ENCODE measurements at regions not wholly inside any gene's neighbourhood (a gene's known extent, or its start where the extent isn't known, plus 50 kb on each side); places are given as distances from the start of the nearest gene placed in this dataset.
"Not testable (repeated sequence)": the region's sequence is repeated elsewhere in the genome, so short reads cannot be mapped to it uniquely, and the experiment has no call there.

GRCh38 chr20:11509776-11510175 lies 407.9 kb upstream of the BTBD3 start (continued):
- TF ChIP-seq CTCF (IDR thresholded peaks at IDR 0.05 in 2 of 3, conservative IDR thresholded peaks at IDR 0.05 in 1 of 3; ENCODE audit: borderline replicate concordance in 1 of 3, insufficient read depth in 1 of 3, low read depth in 2 of 3, low read length in 2 of 3) (no peak), POLR2A (IDR thresholded peaks at IDR 0.05; ENCODE audit: borderline replicate concordance, extremely low read depth, insufficient read depth, insufficient read length) (no peak)

- Histone ChIP-seq H3K4me3 (replicated peaks in 1 of 2; ENCODE audit: low read depth in 1 of 2, low read length in 2 of 2) (no peak overlapping the region), H3K27me3 (ENCODE audit: insufficient read depth, low read length) (no peaks in the 10 kb centered on the region), H4K20me1 (ENCODE audit: insufficient read depth) (no peaks in the 10 kb centered on the region), H2AFZ (ENCODE audit: low read depth, low read length, poor library complexity, severe bottlenecking) (no peak overlapping the region), H3K9me3 (ENCODE audit: control insufficient read depth in 1 of 2, insufficient read depth in 1 of 2, low read depth in 1 of 2, low read length in 2 of 2) (no peaks in the 10 kb centered on the region), H3K36me3 (ENCODE audit: control insufficient read depth in 1 of 2, insufficient read depth in 2 of 2, low read length in 2 of 2) (no peaks in the 10 kb centered on the region), H3K79me2 (ENCODE audit: insufficient read depth, low read length) (no peaks in the 10 kb centered on the region), H3K9ac (ENCODE audit: low read length) (no peak overlapping the region), H3K4me2 (ENCODE audit: low read length) (no peak overlapping the region), H3K9me2 (ENCODE audit: insufficient read depth) (no peaks in the 10 kb centered on the region), H3K27ac (ENCODE audit: low read depth, low read length) (no peak overlapping the region), H3K4me1 (ENCODE audit: control insufficient read depth in 1 of 2, insufficient read depth in 2 of 2, low read length in 2 of 2) (no peaks in the 10 kb centered on the region)
- intact Hi-C loops (cut with micrococcal nuclease): no loop called here
- ChIA-PET RAD21 (ENCODE audit: low non-redundant PET in 1 of 2, low total read pairs in 2 of 2, uncharacterized antibody in 2 of 2, unreplicated experiment in 2 of 2) (no interaction called here), POLR2A (no interaction called here), CTCF (no interaction called here)
- ATAC-seq: no peak
- BruUV-seq (replicated peaks): no TSS peak
- TF ChIP-seq CEBPB (IDR thresholded peaks at IDR 0.05; ENCODE audit: low read depth): no peak
- no peak for TF ChIP-seq SIN3A (IDR thresholded peaks at IDR 0.05; ENCODE audit: low read depth)
- DNase-seq (ENCODE audit: low read depth, low spot score): no peak
Observed at GRCh38 chr20:11511821-11512220, 405.9 kb upstream of the BTBD3 start.

GRCh38 chr20:11513241-11513745 lies 404.4 kb upstream of the BTBD3 start:
- RAD21 ChIA-PET (ENCODE audit: low non-redundant PET in 1 of 2, low total read pairs in 2 of 2, uncharacterized antibody in 2 of 2, unreplicated experiment in 2 of 2); ATAC-seq; CTCF ChIA-PET; H4K20me1 ChIP-seq (ENCODE audit: insufficient read depth); H3K79me2 ChIP-seq (ENCODE audit: insufficient read depth, low read length); intact Hi-C loops (cut with micrococcal nuclease); H3K9me2 ChIP-seq (ENCODE audit: insufficient read depth); H3K9me3 ChIP-seq (ENCODE audit: control insufficient read depth in 1 of 2, insufficient read depth in 1 of 2, low read depth in 1 of 2, low read length in 2 of 2); POLR2A ChIA-PET; DNase-seq (ENCODE audit: low read depth, low spot score); BruUV-seq (replicated peaks); H3K27ac ChIP-seq (ENCODE audit: low read depth, low read length); H2AFZ ChIP-seq (ENCODE audit: low read depth, low read length, poor library complexity, severe bottlenecking); H3K4me3 ChIP-seq (replicated peaks in 1 of 2; ENCODE audit: low read depth in 1 of 2, low read length in 2 of 2); H3K4me1 ChIP-seq (ENCODE audit: control insufficient read depth in 1 of 2, insufficient read depth in 2 of 2, low read length in 2 of 2); H3K4me2 ChIP-seq (ENCODE audit: low read length); H3K9ac ChIP-seq (ENCODE audit: low read length); H3K27me3 ChIP-seq (ENCODE audit: insufficient read depth, low read length); H3K36me3 ChIP-seq (ENCODE audit: control insufficient read depth in 1 of 2, insufficient read depth in 2 of 2, low read length in 2 of 2): not testable (repeated sequence)
